IMR-90 (cell line): ENCODE measurements at regions not wholly inside any gene's neighbourhood (a gene's known extent, or its start where the extent isn't known, plus 50 kb on each side); places are given as distances from the start of the nearest gene placed in this dataset.

Source experiments
- ATAC-seq: fragments of 200-7000 bp; cut with Tn5 transposase; 2 replicates; pipeline ENCODE4 v1.9.1; 2020; ENCODE audit warnings: low read depth, mild to moderate bottlenecking, moderate library complexity
- BruUV-seq: library from RNA; stranded (reverse); fragments of 400-500 nt; replicated peaks from 2 replicates; lab custom pipeline; 2021; lab: Mats Ljungman, UMichigan
- CTCF ChIA-PET: fragments of 300-600 bp; formaldehyde crosslinking; extraction: SDS; loops from one replicate; lab custom pipeline; 2021; ENCODE audit warnings: antibody characterized with exemption; lab: Yijun Ruan, JAX
- POLR2A ChIA-PET: fragments of 300-600 bp; sonication (Branson Sonifier 250); formaldehyde crosslinking; loops from one replicate; lab custom pipeline; 2022; ENCODE audit warnings: antibody characterized with exemption; ENCODE audit not compliant: unreplicated experiment; lab: Charles Lee
- DNase-seq: peaks from one replicate; pipeline ENCODE4 v3.0.0; 2013
- H2AFZ ChIP-seq: replicated peaks from 2 replicates; pipeline ENCODE3; 2013; ENCODE audit warnings: low read length, mild to moderate bottlenecking; ENCODE audit not compliant: poor library complexity
- H2AK5ac ChIP-seq: 2 replicates; pipeline ENCODE4 v1.6.1; 2013; ENCODE audit warnings: low read depth, low read length, inconsistent platforms
- H2AK9ac ChIP-seq: replicated peaks from 2 replicates; pipeline ENCODE3; 2013; ENCODE audit warnings: mild to moderate bottlenecking, low read depth, low read length, moderate library complexity; ENCODE audit not compliant: poor library complexity
- H2BK120ac ChIP-seq: 2 replicates; pipeline ENCODE4 v1.6.1; 2013; ENCODE audit warnings: low read depth, low read length, inconsistent platforms
- H2BK15ac ChIP-seq: 3 replicates; pipeline ENCODE4 v1.6.1; 2013; ENCODE audit warnings: low read depth, low read length, inconsistent platforms
- H2BK20ac ChIP-seq: 2 replicates; pipeline ENCODE4 v1.6.1; 2013; ENCODE audit warnings: low read depth, mild to moderate bottlenecking, inconsistent platforms, low read length, moderate library complexity
- H2BK5ac ChIP-seq: 2 replicates; pipeline ENCODE4 v1.6.1; 2013; ENCODE audit warnings: mild to moderate bottlenecking, low read depth, low read length, inconsistent platforms; ENCODE audit not compliant: poor library complexity, severe bottlenecking
- H3K14ac ChIP-seq: replicated peaks from 2 replicates; pipeline ENCODE4 v1.6.1; 2013; ENCODE audit warnings: low read depth, low read length, inconsistent platforms
- H3K18ac ChIP-seq: 2 replicates; pipeline ENCODE4 v1.6.1; 2013; ENCODE audit warnings: low read depth, low read length, control low read depth
- H3K23ac ChIP-seq: 2 replicates; pipeline ENCODE4 v1.6.1; 2013; ENCODE audit warnings: low read depth, low read length, inconsistent platforms
- H3K27ac ChIP-seq: 2 replicates; pipeline ENCODE4 v1.5.1; 2013; ENCODE audit warnings: mild to moderate bottlenecking, control low read depth, low read length; ENCODE audit not compliant: insufficient read depth
- H3K27me3 ChIP-seq: 2 replicates; pipeline ENCODE4 v1.6.1; 2013; ENCODE audit warnings: low read length; ENCODE audit not compliant: control insufficient read depth, insufficient read depth
- H3K36me3 ChIP-seq: 2 replicates; pipeline ENCODE4 v1.6.1; 2013; ENCODE audit warnings: low read length, mixed read lengths; ENCODE audit not compliant: control insufficient read depth, insufficient read depth
- H3K4ac ChIP-seq: 2 replicates; pipeline ENCODE4 v1.6.1; 2013; ENCODE audit warnings: low read depth, low read length, inconsistent platforms
- H3K4me1 ChIP-seq: 2 replicates; pipeline ENCODE4 v1.6.1; 2013; ENCODE audit warnings: low read length, mixed read lengths; ENCODE audit not compliant: control insufficient read depth, insufficient read depth
- H3K4me2 ChIP-seq: 2 replicates; pipeline ENCODE4 v1.6.1; 2013; ENCODE audit warnings: low read depth, mild to moderate bottlenecking, control low read depth, low read length, moderate library complexity
- H3K4me3 ChIP-seq: 2 replicates; pipeline ENCODE4 v1.5.1; 2013; ENCODE audit warnings: low read depth, mild to moderate bottlenecking, control low read depth, low read length, moderate library complexity; ENCODE audit not compliant: insufficient read depth
- H3K56ac ChIP-seq: 2 replicates; pipeline ENCODE4 v1.6.1; 2013; ENCODE audit warnings: low read length, inconsistent platforms; ENCODE audit not compliant: insufficient read depth; ENCODE audit errors: extremely low read depth
- H3K79me1 ChIP-seq, 2 experiments: 2 replicates each; pipeline ENCODE4 v1.6.1; 2013; ENCODE audit warnings: low read length in 2 of 2, inconsistent platforms in 1 of 2, low read depth in 1 of 2
- H3K9ac ChIP-seq: 2 replicates; pipeline ENCODE4 v1.6.1; 2013; ENCODE audit warnings: low read depth, low read length, control low read depth
- H3K9me1 ChIP-seq: 2 replicates; pipeline ENCODE4 v1.6.1; 2013; ENCODE audit warnings: low read length, inconsistent platforms; ENCODE audit not compliant: insufficient read depth
- H3K9me3 ChIP-seq: 2 replicates; pipeline ENCODE4 v1.6.1; 2013; ENCODE audit warnings: low read length; ENCODE audit not compliant: control insufficient read depth, insufficient read depth
- H4K20me1 ChIP-seq: 2 replicates; pipeline ENCODE4 v1.6.1; 2013; ENCODE audit warnings: low read length, inconsistent platforms; ENCODE audit not compliant: insufficient read depth
- H4K5ac ChIP-seq: 2 replicates; pipeline ENCODE4 v1.6.1; 2013; ENCODE audit warnings: mild to moderate bottlenecking, low read depth, low read length, control low read depth
- H4K8ac ChIP-seq, 2 experiments: 2 replicates each; pipeline ENCODE4 v1.6.1; 2013; ENCODE audit warnings: low read depth in 2 of 2, low read length in 2 of 2, control low read depth in 1 of 2, inconsistent platforms in 1 of 2
- H4K91ac ChIP-seq: 2 replicates; pipeline ENCODE4 v1.6.1; 2013; ENCODE audit warnings: low read depth, low read length, inconsistent platforms; ENCODE audit not compliant: insufficient read depth
- BHLHE40 ChIP-seq: fragments of 150-350 bp; IDR thresholded peaks from 2 replicates; pipeline ENCODE4 v1.6.1; 2016; ENCODE audit warnings: mild to moderate bottlenecking, low read depth, low read length
- CEBPB ChIP-seq: IDR thresholded peaks from 2 replicates; pipeline ENCODE4 v1.6.1; 2012; ENCODE audit warnings: low read depth, low read length, improper control_type of control experiment
- CHD1 ChIP-seq: IDR thresholded peaks from 2 replicates; pipeline ENCODE4 v1.6.1; 2012; ENCODE audit warnings: low read depth, low read length, improper control_type of control experiment
- ELK1 ChIP-seq: fragments of 150-350 bp; IDR thresholded peaks from 2 replicates; pipeline ENCODE4 v1.6.1; 2016; ENCODE audit warnings: low read depth, mild to moderate bottlenecking, low read length, moderate library complexity, borderline replicate concordance
- FOS ChIP-seq: fragments of 150-350 bp; IDR thresholded peaks from 2 replicates; pipeline ENCODE4 v1.6.1; 2016; ENCODE audit warnings: low read depth, low read length
- MAFK ChIP-seq: IDR thresholded peaks from 2 replicates; pipeline ENCODE4 v1.6.1; 2012; ENCODE audit warnings: low read depth, low read length, improper control_type of control experiment
- MXI1 ChIP-seq: IDR thresholded peaks from 2 replicates; pipeline ENCODE4 v1.6.1; 2012; ENCODE audit warnings: low read depth, mild to moderate bottlenecking, low read length, moderate library complexity, borderline replicate concordance
- NFE2L2 ChIP-seq: fragments of 150-350 bp; IDR thresholded peaks from 2 replicates; pipeline ENCODE4 v1.6.1; 2016; ENCODE audit warnings: low read depth, mild to moderate bottlenecking, low read length
- POLR2A ChIP-seq: IDR thresholded peaks from 2 replicates; pipeline ENCODE4 v1.6.1; 2012; ENCODE audit warnings: mild to moderate bottlenecking, low read depth, low read length
- RAD21 ChIP-seq: IDR thresholded peaks from 2 replicates; pipeline ENCODE4 v1.6.1; 2012; ENCODE audit warnings: low read length, improper control_type of control experiment
- RCOR1 ChIP-seq: IDR thresholded peaks from 2 replicates; pipeline ENCODE4 v1.6.1; 2012; ENCODE audit warnings: mild to moderate bottlenecking, low read length, improper control_type of control experiment; ENCODE audit not compliant: insufficient replicate concordance
- RFX5 ChIP-seq: IDR thresholded peaks from 2 replicates; pipeline ENCODE4 v1.8.0; 2012; ENCODE audit warnings: low read depth, mild to moderate bottlenecking, low read length, moderate library complexity
- SMC3 ChIP-seq: fragments of 150-350 bp; IDR thresholded peaks from 2 replicates; pipeline ENCODE4 v1.6.1; 2016; ENCODE audit warnings: low read depth, mild to moderate bottlenecking, antibody characterized with exemption, low read length, moderate library complexity
- dilution Hi-C: fragments of 300-500 bp; cut with HindIII; formaldehyde crosslinking; loops from one replicate; pipeline ENCODE4 v1.14.3; 2018; ENCODE audit warnings: low sequenced_read_pairs; ENCODE audit not compliant: unreplicated experiment
- in situ Hi-C: fragments of 300-500 bp; cut with MboI; formaldehyde crosslinking; loops from 3 replicates; pipeline ENCODE4 v1.14.3; 2019; ENCODE audit warnings: low sequenced_read_pairs, inconsistent platforms, mixed read lengths
- intact Hi-C: fragments of 100-400 bp; cut with micrococcal nuclease; formaldehyde crosslinking; loops from 2 replicates; pipeline ENCODE4 v1.10.0; 2022
- TF ChIP-seq, protein P1 (sequence below): fragments of 150-350 bp; IDR thresholded peaks from 2 replicates; pipeline ENCODE4 v1.6.1; 2017; ENCODE audit warnings: mild to moderate bottlenecking, antibody characterized with exemption, low read length, low read depth
- TF ChIP-seq, protein P2 (sequence below): conservative IDR thresholded peaks from 2 replicates; pipeline ENCODE4 v1.5.1; 2012; ENCODE audit warnings: mild to moderate bottlenecking, low read depth, low read length, improper control_type of control experiment

DNA sequence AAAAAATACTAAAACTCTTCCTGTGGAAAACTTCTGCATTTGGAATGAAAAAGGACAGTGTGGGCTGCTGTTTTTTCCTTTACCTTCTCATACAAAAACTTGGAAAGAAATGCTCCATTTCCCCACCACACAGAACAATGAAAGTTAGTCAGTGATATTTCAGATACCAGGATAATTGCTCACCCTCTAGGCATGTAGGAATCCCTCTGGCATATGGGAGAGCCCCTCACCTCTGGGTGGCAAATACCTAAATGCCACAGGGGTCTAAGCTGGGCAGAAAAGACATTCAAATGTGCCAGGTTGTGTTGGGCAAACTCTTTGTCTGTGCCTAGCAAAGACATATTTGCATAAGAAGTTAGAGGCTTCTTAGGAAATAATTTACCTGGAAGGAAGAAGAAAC is 560.3 kb upstream of the NR2F2 start:
- Histone ChIP-seq H2AK9ac (no peak overlapping the region), H3K18ac (no peak overlapping the region), H3K23ac (no peak overlapping the region), H3K4me1 (peaks cover 1% of the 10 kb centered on the region; the same call in 1 of the 2 replicates), H3K36me3 (no peaks in the 10 kb centered on the region), H3K56ac (no peak overlapping the region), H3K9ac (no peak overlapping the region), H2BK15ac (no peak overlapping the region), H2BK120ac (no peak overlapping the region), H3K4me2 (no peak overlapping the region), H3K14ac (no peak overlapping the region; the same call in 1 of the 2 replicates), H3K79me1 (no peaks in the 10 kb centered on the region), H4K8ac (no peak overlapping the region), H3K4ac (no peak overlapping the region), H4K20me1 (no peaks in the 10 kb centered on the region), H3K27ac (no peak overlapping the region), H3K9me3 (no peaks in the 10 kb centered on the region), H4K91ac (no peak overlapping the region), H2BK5ac (no peak overlapping the region), H3K4me3 (no peak overlapping the region), H2AFZ (peak overlapping the region; percentile 24), H4K5ac (no peak overlapping the region), H2BK20ac (no peak overlapping the region), H3K9me1 (0 out of 2 replicates have a peak, but pooled peaks cover 2% of the 10 kb centered on the region), H3K27me3 (no peaks in the 10 kb centered on the region), H2AK5ac (no peak overlapping the region)
- CTCF ChIA-PET: no interaction called here
- in situ Hi-C loops: no loop called here
- no TSS peak for BruUV-seq
- DNase-seq: peak; percentile 32
- dilution Hi-C loops: no loop called here
- intact Hi-C loops: no loop called here
- ATAC-seq: no peak
- TF ChIP-seq RCOR1 (no peak), RFX5 (no peak), CEBPB (no peak), RAD21 (no peak), BHLHE40 (no peak), ELK1 (no peak), MAFK (no peak), CHD1 (no peak), SMC3 (no peak), MXI1 (no peak), FOS (no peak), NFE2L2 (no peak), POLR2A (no peak)
- TF ChIP-seq, protein P1, sequence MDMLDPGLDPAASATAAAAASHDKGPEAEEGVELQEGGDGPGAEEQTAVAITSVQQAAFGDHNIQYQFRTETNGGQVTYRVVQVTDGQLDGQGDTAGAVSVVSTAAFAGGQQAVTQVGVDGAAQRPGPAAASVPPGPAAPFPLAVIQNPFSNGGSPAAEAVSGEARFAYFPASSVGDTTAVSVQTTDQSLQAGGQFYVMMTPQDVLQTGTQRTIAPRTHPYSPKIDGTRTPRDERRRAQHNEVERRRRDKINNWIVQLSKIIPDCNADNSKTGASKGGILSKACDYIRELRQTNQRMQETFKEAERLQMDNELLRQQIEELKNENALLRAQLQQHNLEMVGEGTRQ: no peak
- TF ChIP-seq, protein P2, sequence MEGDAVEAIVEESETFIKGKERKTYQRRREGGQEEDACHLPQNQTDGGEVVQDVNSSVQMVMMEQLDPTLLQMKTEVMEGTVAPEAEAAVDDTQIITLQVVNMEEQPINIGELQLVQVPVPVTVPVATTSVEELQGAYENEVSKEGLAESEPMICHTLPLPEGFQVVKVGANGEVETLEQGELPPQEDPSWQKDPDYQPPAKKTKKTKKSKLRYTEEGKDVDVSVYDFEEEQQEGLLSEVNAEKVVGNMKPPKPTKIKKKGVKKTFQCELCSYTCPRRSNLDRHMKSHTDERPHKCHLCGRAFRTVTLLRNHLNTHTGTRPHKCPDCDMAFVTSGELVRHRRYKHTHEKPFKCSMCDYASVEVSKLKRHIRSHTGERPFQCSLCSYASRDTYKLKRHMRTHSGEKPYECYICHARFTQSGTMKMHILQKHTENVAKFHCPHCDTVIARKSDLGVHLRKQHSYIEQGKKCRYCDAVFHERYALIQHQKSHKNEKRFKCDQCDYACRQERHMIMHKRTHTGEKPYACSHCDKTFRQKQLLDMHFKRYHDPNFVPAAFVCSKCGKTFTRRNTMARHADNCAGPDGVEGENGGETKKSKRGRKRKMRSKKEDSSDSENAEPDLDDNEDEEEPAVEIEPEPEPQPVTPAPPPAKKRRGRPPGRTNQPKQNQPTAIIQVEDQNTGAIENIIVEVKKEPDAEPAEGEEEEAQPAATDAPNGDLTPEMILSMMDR: no peak
- POLR2A ChIA-PET: no interaction called here
